Islet of Langerhans (tissue), 1 donor: ENCODE measurements at regions not wholly inside any gene's neighbourhood (a gene's known extent, or its start where the extent isn't known, plus 50 kb on each side); places are given as distances from the start of the nearest gene placed in this dataset.
"Not testable (repeated sequence)": the region's sequence is repeated elsewhere in the genome, so short reads cannot be mapped to it uniquely, and the experiment has no call there.

Experiments
- FAIRE-seq: peaks from one replicate; lab custom pipeline; 2011; peaks lifted over from hg19 to GRCh38; lab: Jason Lieb, UNC

GRCh38 chr10:53534428-53534827, 761.8 kb upstream of the MBL2 start:
- FAIRE-seq: no peak

GRCh38 chr10:53528974-53529373, 756.4 kb upstream of the MBL2 start:
- FAIRE-seq: no peak

- no peak for FAIRE-seq
Observed at GRCh38 chr10:53521046-53521445, 748.5 kb upstream of the MBL2 start.

GRCh38 chr10:53508197-53508596, 735.6 kb upstream of the MBL2 start:
- FAIRE-seq: no peak

GRCh38 chr10:53504492-53504891, 731.9 kb upstream of the MBL2 start:
- FAIRE-seq: not testable (repeated sequence)

- no peak for FAIRE-seq
Observed at GRCh38 chr10:53491774-53492173, 719.2 kb upstream of the MBL2 start.

GRCh38 chr10:53490553-53490952, 718.0 kb upstream of the MBL2 start:
- FAIRE-seq: no peak

GRCh38 chr10:53489335-53490182, 717.0 kb upstream of the MBL2 start:
- FAIRE-seq: no peak

- no peak for FAIRE-seq
Observed at GRCh38 chr10:53487019-53487983, 714.7 kb upstream of the MBL2 start.

- not testable (repeated sequence) for FAIRE-seq
Observed at GRCh38 chr10:53485422-53485821, 712.8 kb upstream of the MBL2 start.

GRCh38 chr10:53479365-53479764, 706.8 kb upstream of the MBL2 start:
- no peak for FAIRE-seq

GRCh38 chr10:53477313-53477675, 704.7 kb upstream of the MBL2 start:
- no peak for FAIRE-seq

GRCh38 chr10:53476650-53477312, 704.2 kb upstream of the MBL2 start:
- no peak for FAIRE-seq

GRCh38 chr10:53469383-53469782, 696.8 kb upstream of the MBL2 start:
- FAIRE-seq: no peak

- FAIRE-seq: no peak
Observed at GRCh38 chr10:53463539-53463938, 691.0 kb upstream of the MBL2 start.

GRCh38 chr10:53458007-53458406, 685.4 kb upstream of the MBL2 start:
- FAIRE-seq: no peak

- FAIRE-seq: no peak
Observed at GRCh38 chr10:53453196-53453595, 680.6 kb upstream of the MBL2 start.

- FAIRE-seq: no peak
Observed at GRCh38 chr10:53447576-53447975, 675.0 kb upstream of the MBL2 start.

- no peak for FAIRE-seq
Observed at GRCh38 chr10:53441843-53442242, 669.3 kb upstream of the MBL2 start.

GRCh38 chr10:53440601-53441000, 668.0 kb upstream of the MBL2 start:
- no peak for FAIRE-seq

- FAIRE-seq: not testable (repeated sequence)
Observed at GRCh38 chr10:53439075-53439474, 666.5 kb upstream of the MBL2 start.

GRCh38 chr10:53434413-53434812, 661.8 kb upstream of the MBL2 start:
- no peak for FAIRE-seq

GRCh38 chr10:53432035-53432434, 659.5 kb upstream of the MBL2 start:
- no peak for FAIRE-seq
